ENCODE measurements at regions not wholly inside any gene's neighbourhood (a gene's known extent, or its start where the extent isn't known, plus 50 kb on each side); places are given as distances from the start of the nearest gene placed in this dataset.

GRCh38 chr10:129253865-129254179 lies 213.2 kb upstream of the MGMT start:
- DNase-seq (ENCODE audit: low read depth): no peak
- no peak for TF ChIP-seq CTCF (IDR thresholded peaks at IDR 0.05; ENCODE audit: low read length, missing control alignments)

GRCh38 chr10:129258283-129258923 lies 208.6 kb upstream of the MGMT start:
- DNase-seq (ENCODE audit: low read depth): peak; percentile 1
- no peak overlapping the region for H3K4me3 ChIP-seq (replicated peaks; ENCODE audit: low read depth, low read length)
- no peak for TF ChIP-seq CTCF (IDR thresholded peaks at IDR 0.05; ENCODE audit: low read length, missing control alignments)

More at GRCh38 chr10:129253865-129254179, 213.2 kb upstream of the MGMT start:
- no peak overlapping the region for H3K4me3 ChIP-seq (replicated peaks; ENCODE audit: low read depth, low read length)

- peak; percentile 15 for DNase-seq (ENCODE audit: low read depth)
- TF ChIP-seq CTCF (IDR thresholded peaks at IDR 0.05; ENCODE audit: low read length, missing control alignments): no peak
- H3K4me3 ChIP-seq (replicated peaks; ENCODE audit: low read depth, low read length): no peak overlapping the region
Measured at GRCh38 chr10:129259128-129259815, 207.8 kb upstream of the MGMT start.

- no peak for TF ChIP-seq CTCF (IDR thresholded peaks at IDR 0.05; ENCODE audit: low read length, missing control alignments)
- DNase-seq (ENCODE audit: low read depth): peak; percentile 5
- H3K4me3 ChIP-seq (replicated peaks; ENCODE audit: low read depth, low read length): no peak overlapping the region
Measured at GRCh38 chr10:129272176-129272575, 194.9 kb upstream of the MGMT start.

GRCh38 chr10:129272866-129273650 lies 194.0 kb upstream of the MGMT start:
- no peak for DNase-seq (ENCODE audit: low read depth)
- no peak for TF ChIP-seq CTCF (IDR thresholded peaks at IDR 0.05; ENCODE audit: low read length, missing control alignments)
- no peak overlapping the region for H3K4me3 ChIP-seq (replicated peaks; ENCODE audit: low read depth, low read length)

GRCh38 chr10:129273860-129274259 lies 193.2 kb upstream of the MGMT start:
- TF ChIP-seq CTCF (IDR thresholded peaks at IDR 0.05; ENCODE audit: low read length, missing control alignments): no peak

More at GRCh38 chr10:129273860-129274259, 193.2 kb upstream of the MGMT start:
- no peak for DNase-seq (ENCODE audit: low read depth)
- H3K4me3 ChIP-seq (replicated peaks; ENCODE audit: low read depth, low read length): no peak overlapping the region

All from fibroblast of pulmonary artery (primary cell).